ENCODE measurements at regions not wholly inside any gene's neighbourhood (a gene's known extent, or its start where the extent isn't known, plus 50 kb on each side); places are given as distances from the start of the nearest gene placed in this dataset.
"Not testable (repeated sequence)": the region's sequence is repeated elsewhere in the genome, so short reads cannot be mapped to it uniquely, and the experiment has no call there.

GRCh38 chr4:184911310-184911709, 85.5 kb upstream of the ACSL1 start:
- H3K4me1 ChIP-seq = no peaks in the 10 kb centered on the region
- H3K36me3 ChIP-seq = no peaks in the 10 kb centered on the region
- no peaks in the 10 kb centered on the region for H3K27me3 ChIP-seq
- no peak overlapping the region for H3K27ac ChIP-seq
- DNase-seq = no peak
- H3K4me3 ChIP-seq = no peak overlapping the region
- H3K9me3 ChIP-seq = peaks cover 5 to 14% (median 7%) of the 10 kb centered on the region in 4 donors
- TF ChIP-seq POLR2AphosphoS5 (IDR thresholded peaks at IDR 0.05) = no peak
- no peak for TF ChIP-seq POLR2A (IDR thresholded peaks at IDR 0.05)
- TF ChIP-seq, protein P1, sequence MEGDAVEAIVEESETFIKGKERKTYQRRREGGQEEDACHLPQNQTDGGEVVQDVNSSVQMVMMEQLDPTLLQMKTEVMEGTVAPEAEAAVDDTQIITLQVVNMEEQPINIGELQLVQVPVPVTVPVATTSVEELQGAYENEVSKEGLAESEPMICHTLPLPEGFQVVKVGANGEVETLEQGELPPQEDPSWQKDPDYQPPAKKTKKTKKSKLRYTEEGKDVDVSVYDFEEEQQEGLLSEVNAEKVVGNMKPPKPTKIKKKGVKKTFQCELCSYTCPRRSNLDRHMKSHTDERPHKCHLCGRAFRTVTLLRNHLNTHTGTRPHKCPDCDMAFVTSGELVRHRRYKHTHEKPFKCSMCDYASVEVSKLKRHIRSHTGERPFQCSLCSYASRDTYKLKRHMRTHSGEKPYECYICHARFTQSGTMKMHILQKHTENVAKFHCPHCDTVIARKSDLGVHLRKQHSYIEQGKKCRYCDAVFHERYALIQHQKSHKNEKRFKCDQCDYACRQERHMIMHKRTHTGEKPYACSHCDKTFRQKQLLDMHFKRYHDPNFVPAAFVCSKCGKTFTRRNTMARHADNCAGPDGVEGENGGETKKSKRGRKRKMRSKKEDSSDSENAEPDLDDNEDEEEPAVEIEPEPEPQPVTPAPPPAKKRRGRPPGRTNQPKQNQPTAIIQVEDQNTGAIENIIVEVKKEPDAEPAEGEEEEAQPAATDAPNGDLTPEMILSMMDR (IDR thresholded peaks at IDR 0.05) = no peak
- TF ChIP-seq EP300 (IDR thresholded peaks at IDR 0.05) = no peak
- intact Hi-C loops (cut with DNase I) = no loop called here
- WGBS, 2 donors = 17 to 63% methylated on average over 3 of the region's 3 CpGs

DNA sequence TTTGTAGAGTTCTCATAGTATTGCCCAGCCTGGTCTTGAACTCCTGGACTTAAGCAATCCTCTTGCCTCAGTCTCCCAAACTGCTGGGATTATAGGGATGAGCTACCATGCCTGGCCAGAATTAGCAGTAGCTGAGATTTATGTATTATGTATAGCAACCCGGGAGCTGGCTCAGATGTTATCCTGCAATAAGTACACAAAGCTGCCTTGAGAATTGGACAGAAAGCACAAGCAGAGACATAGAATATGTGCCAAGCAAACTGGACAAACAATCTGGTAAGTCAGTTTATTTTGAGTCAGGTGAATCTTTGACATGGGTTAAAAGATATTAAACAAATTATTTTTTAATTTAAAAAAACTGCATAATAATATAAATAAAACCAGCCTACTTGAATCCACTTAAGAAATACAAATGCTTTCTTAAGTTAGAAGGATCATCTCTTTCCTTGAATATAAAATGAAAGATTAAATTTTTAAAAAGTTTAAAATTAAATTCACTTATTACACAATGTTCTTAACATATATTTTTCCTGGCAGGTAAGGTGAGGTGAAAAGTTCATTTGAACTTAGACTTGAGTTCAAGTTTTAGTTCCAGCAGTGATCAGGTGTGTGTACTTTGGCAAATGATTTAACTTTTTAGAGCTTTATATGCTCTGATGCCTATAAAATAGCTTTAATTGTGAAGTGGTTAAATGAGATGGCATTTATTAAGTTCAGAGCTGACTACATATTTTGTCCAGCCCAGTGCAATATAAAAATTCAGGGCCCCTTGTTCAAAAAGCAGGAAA, 87.8 kb upstream of the ACSL1 start:
- Histone ChIP-seq H3K4me3 (no peak overlapping the region), H3K4me1 (no peaks in the 10 kb centered on the region), H3K9me3 (peaks cover 5 to 14% (median 7%) of the 10 kb centered on the region in 4 donors), H3K27ac (no peak overlapping the region), H3K36me3 (no peaks in the 10 kb centered on the region), H3K27me3 (no peaks in the 10 kb centered on the region)
- TF ChIP-seq, protein P1 (IDR thresholded peaks at IDR 0.05) = no peak
- TF ChIP-seq EP300 (IDR thresholded peaks at IDR 0.05) = no peak
- no peak for TF ChIP-seq POLR2A (IDR thresholded peaks at IDR 0.05)
- no peak for TF ChIP-seq POLR2AphosphoS5 (IDR thresholded peaks at IDR 0.05)
- intact Hi-C loops (cut with DNase I) = no loop called here
- DNase-seq = no peak
- 72 to 86% methylated on average over 1 of the region's 1 CpG for WGBS, 2 donors

GRCh38 chr4:184918799-184919198, 93.0 kb upstream of the ACSL1 start:
- H3K4me1 ChIP-seq; H3K9me3 ChIP-seq; DNase-seq; H3K36me3 ChIP-seq; intact Hi-C loops (cut with DNase I); H3K27ac ChIP-seq; H3K4me3 ChIP-seq; H3K27me3 ChIP-seq: not testable (repeated sequence)
- WGBS, 2 donors = 81 to 87% methylated on average over 3 of the region's 3 CpGs

- DNase-seq = no peak
- no peaks in the 10 kb centered on the region for H3K4me1 ChIP-seq
- H3K9me3 ChIP-seq = no peaks in the 10 kb centered on the region
- H3K36me3 ChIP-seq = no peaks in the 10 kb centered on the region
- intact Hi-C loops (cut with DNase I) = no loop called here
- H3K27me3 ChIP-seq = no peaks in the 10 kb centered on the region
- no peak overlapping the region for H3K4me3 ChIP-seq
- WGBS, 2 donors = 84 to 96% methylated on average over 4 of the region's 4 CpGs
- TF ChIP-seq EP300 (IDR thresholded peaks at IDR 0.05) = no peak
- TF ChIP-seq, protein P1 (IDR thresholded peaks at IDR 0.05) = no peak
- no peak for TF ChIP-seq POLR2AphosphoS5 (IDR thresholded peaks at IDR 0.05)
- no peak for TF ChIP-seq POLR2A (IDR thresholded peaks at IDR 0.05)
- no peak overlapping the region for H3K27ac ChIP-seq
These were observed 95.7 kb upstream of the ACSL1 start for GRCh38 chr4:184921456-184921855.

GRCh38 chr4:184922301-184922700, 96.0 kb upstream of the HELT start:
- 96% methylated on average over 3 of the region's 3 CpGs for WGBS, 2 donors

More at GRCh38 chr4:184922301-184922700, 96.0 kb upstream of the HELT start:
- no peaks in the 10 kb centered on the region for H3K4me1 ChIP-seq
- intact Hi-C loops (cut with DNase I) = no loop called here
- H3K36me3 ChIP-seq = no peaks in the 10 kb centered on the region
- H3K27ac ChIP-seq = no peak overlapping the region
- no peaks in the 10 kb centered on the region for H3K9me3 ChIP-seq
- no peak overlapping the region for H3K4me3 ChIP-seq
- no peaks in the 10 kb centered on the region for H3K27me3 ChIP-seq
- DNase-seq = no peak
- TF ChIP-seq POLR2AphosphoS5 (IDR thresholded peaks at IDR 0.05) (no peak), POLR2A (IDR thresholded peaks at IDR 0.05) (no peak), EP300 (IDR thresholded peaks at IDR 0.05) (no peak)
- TF ChIP-seq, protein P1 (IDR thresholded peaks at IDR 0.05) = no peak
